Left lobe of liver (tissue), 2 donors: ENCODE measurements at regions not wholly inside any gene's neighbourhood (a gene's known extent, or its start where the extent isn't known, plus 50 kb on each side); places are given as distances from the start of the nearest gene placed in this dataset.
"Not testable (repeated sequence)": the region's sequence is repeated elsewhere in the genome, so short reads cannot be mapped to it uniquely, and the experiment has no call there.

Source experiments
- ATAC-seq: fragments of 200-7000 bp; cut with Tn5 transposase; one replicate; pipeline ENCODE4 v1.9.1; 2020; ENCODE audit warnings: mild to moderate bottlenecking, moderate library complexity
- DNase-seq: peaks from one replicate; pipeline ENCODE4 v3.0.0-alpha.2; 2020; ENCODE audit warnings: low spot score
- donor health status: DM: no; HTN: no; CAD: no; lungs with moderate emphysema.
- donor health status: DM: no; HTN: yes; CAD: no.

DNA sequence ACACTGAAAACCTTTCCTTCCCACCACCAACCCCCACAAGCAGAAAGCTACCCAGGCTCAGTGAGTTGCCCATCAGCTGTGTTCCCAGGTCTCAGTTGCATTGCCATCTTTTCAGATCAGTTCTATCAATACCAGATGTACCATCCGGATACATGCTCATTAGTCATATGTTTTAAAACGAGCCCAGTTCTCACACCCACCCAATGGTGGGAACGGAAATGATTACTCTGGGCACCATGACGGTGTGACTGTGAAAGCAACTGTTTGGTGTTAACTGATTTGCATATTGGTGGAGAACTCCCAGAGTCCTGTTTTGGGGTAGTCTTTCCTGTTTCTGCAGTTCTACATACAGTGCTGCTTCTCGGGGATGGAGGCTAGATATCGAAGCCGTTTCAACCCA is 212.3 kb downstream of the TRIM36 start:
- no peak for DNase-seq
- ATAC-seq, result no peak

DNA sequence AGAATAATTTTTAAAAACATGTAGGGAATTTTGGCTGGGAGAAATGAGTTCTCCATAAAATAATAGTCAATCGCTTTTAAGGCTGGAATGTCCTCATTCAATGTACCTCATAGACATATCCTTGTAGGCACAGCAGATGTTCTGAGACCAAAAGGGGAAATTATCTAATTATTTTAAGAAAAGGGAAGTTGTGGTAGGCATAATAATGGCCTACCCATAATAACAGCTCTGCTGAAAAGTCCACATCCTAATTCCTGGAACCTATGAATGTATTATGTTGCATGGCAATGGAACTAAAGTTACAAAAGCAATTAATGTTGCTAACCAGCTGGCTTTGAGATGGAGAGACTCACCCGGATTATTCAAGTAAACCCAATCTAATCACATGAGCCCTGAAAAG is 216.1 kb downstream of the TRIM36 start:
- DNase-seq (no peak), ATAC-seq (no peak)

DNA sequence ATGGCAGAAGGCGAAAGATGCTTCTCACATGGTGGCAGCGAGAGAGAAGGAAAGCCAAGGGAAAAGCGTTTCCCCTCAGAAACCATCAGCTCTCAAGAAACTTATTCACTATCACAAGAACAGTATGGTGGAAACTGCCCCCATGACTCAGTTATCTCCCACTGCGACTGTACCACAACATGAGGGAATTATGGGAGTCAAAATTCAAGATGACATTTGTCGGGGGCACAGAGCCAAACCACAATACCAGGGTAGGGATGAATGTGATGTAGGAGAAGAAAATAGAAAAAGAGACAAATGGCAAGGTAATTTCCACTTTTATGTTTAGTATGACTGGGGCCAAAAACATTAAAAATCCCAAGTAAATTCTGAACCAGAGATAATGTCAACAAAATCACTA is 216.8 kb downstream of the TRIM36 start:
- DNase-seq (no peak), ATAC-seq (no peak)

DNA sequence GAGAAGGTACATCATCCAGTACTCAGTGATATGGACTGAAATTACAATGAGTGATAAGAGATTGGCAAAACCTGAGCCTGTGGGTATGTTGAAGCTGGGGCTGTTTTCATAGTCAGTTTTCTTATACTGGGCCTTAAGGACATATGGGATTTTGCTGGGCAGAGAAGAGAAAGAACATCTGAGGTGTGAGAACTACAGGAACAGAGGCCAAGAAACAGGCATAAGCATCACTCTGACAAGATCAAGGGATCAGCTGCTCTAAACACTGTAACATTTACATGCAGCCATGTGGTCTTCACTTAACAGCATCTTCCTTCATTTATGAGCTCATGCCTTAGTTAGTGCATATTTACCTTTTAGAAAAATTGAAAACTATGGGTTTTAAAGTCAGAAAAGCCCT is 220.0 kb downstream of the TRIM36 start:
- ATAC-seq (no peak), DNase-seq (no peak)

DNA sequence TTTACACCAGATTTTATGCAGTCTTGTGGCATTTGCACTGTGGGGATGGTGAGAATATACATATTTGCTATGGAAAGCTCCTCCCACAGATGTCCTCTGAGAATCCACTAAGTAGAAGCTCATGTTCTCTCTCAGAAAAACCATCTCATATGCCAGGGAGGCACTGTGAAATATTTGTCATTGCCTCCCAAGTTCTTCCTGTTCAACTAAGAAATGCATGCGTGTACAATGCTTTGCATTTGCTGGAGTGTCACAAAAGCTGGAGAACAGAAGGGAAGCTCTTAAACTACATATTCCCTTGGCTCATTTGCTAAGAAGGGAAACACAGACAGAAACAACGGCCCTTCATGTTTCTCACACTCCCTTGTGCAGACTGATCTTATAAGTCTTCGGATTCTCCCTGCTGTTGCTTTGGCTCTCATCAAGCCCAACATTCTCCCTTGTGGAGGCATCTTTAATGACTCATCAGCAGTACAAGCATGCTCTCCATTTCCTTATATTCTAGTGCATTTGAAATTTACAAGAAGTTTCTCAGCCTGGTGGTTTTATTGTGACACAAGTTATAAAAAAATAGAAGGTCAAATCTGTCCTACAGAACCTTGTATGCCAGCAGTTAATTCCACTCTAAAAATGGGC is 220.6 kb downstream of the TRIM36 start:
- ATAC-seq (no peak), DNase-seq (no peak)

DNA sequence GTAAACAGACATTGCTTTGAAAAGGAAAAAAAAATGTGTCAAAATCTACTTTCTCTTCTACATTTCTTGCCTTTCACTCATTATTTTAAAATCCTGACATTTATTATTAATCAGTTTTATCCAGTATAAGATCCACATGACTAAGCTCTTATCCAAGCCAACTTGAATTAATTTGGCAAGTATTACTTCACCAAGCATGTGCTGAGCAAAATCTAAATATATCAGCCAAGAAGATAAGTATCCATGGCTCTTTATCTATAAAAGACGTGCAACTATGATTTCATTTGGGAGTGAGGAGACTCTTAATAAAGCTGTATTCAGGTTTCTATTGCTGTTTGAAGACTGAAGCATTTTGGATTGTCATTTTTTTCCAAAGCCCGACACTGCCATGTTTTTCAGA is 221.3 kb downstream of the TRIM36 start:
- DNase-seq, result no peak
- ATAC-seq, result no peak

DNA sequence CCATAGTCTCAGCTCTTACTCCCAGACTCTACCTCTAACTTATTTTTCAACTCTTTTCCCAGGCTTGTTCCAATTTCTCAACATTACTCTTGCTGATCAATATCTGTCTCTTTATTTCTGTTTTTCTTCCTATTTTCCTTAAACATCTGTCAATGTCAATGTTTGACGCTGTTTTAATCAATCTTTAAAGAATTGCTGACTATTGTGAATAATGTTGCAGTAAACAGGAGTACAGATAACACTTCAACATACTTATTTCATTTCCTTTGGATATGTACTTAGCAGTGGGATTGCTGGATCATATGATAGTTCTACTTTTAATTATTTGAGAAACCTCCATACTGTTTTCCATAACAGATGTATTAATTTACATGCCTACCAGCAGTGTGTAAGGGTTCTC is 229.0 kb downstream of the TRIM36 start:
- DNase-seq (no peak), ATAC-seq (no peak)

DNA sequence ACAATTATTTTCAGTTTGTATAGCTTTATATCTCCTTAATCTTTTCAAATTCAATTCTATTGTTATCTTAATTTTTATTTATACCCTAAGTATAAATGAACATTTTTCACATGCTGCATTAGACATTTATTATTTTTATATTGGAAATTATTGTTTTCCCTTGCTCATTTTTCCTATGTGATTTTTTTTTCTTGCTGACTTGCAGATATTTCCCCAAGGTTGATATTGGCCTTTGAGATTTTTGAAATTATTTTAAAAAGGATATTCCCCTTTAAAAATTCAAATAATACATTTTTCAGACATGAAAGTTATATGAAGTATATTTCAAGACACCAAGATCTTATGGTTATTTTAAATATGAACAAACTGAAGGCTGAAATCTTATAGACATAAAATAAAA is 234.2 kb downstream of the TRIM36 start:
- no peak for DNase-seq
- no peak for ATAC-seq

DNA sequence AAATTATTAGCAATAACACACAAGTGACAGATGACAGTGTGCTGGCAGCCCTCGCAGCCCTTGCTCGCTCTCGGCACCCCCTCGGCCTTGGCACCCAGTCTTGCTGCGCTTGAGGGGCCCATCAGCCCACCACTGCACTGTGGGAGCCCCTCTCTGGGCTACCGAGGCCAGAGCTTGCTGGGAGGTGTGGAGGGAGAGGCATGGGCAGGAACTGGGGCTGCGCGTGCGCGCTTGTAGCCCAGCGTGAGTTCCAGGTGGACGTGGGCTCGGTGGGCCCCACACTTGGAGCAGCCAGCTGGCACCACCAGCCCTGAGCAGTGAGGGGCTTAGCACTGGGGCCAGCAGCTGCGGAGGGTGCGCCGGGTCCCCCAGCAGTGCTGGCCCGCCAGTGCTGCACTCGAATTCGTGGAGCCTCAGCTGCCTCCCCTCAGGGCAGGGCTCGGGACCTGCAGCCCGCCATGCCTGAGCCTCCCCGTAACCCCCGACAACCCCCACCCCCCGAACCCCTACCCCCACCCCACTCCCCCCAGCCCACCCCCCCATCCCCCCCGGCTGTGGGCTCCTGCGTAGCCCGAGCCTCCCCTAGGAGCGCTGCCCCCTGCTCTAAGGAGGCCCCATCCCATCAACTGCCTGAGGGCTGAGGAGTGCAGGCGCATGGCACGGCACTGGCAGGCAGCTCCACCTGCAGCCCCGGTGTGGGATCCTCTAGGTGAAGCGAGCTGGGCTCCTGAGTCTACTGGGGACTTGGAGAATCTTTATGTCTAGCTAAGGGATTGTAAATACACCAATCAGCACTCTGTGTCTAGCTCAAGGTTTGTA is 240.9 kb downstream of the TRIM36 start:
- ATAC-seq (no peak), DNase-seq (no peak)

DNA sequence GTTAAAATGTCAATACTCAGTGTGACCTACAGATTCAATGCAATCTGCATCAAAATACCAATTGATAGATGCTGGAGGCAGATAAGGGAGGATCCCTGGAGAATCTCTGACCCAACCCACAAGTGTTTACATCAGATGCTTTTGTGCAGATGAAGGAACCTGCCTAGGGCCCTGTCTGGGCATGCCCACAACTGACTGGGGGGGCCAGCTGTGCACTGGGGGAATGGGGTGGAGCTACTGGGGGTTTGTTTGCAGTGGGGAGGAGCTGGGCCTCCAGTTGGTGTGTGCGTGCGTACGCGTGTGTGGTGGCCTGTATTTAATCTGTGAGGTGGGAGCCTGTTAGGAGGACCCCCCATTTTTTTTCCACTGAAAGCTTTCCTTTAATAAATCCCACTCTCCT is 244.9 kb downstream of the TRIM36 start:
- DNase-seq, result no peak
- no peak for ATAC-seq

DNA sequence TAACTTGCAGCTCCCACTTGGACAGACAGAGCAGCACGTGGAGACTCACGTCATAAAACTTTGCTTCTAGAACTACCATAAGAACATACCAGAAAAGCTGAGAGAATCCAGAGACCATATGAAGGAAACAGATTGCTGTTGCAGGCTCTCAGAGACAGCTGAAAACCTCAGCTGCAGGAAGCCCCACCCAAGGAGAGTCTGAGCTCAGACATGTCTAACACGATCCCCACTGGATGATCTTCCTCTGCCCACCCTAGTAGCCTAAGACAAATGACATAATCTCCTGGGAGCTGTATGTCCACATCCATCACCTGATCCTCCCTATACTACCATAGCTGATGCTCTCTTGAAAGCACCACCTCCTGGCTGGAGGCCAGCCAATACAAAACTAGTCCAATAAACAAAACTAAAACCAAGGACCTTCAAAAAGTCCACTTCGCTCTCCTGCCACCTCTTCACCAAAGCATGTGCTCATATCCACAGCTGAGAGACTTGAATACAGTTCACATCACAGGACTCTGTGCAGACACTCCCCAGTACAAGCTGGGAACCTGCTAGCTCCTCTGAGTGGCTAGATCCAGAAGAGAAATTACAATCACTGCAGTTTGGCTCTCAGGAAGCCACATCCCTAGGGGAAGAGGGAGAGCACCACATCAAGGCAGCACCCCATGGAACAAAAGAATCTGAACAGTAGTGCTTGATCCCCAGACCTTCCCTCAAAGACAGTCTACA is 257.4 kb downstream of the TRIM36 start:
- no peak for DNase-seq
- no peak for ATAC-seq

DNA sequence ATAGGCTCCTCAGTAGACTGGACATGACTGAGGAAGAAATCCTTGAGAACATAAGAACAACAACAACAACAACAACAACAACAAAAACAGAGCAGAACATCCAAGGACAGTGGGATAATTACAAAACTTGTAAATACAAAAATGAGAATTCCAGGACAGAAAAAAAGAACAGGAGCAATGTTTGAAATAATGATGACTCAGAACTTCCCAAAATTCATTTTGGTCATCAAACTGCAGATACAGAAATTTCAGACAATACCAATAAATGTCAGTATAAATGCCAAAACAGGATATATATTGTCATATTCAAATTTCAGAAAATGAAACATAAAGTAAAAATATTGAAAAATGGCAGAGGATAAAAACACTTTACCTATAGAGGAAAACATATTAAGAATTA is 259.0 kb downstream of the TRIM36 start:
- ATAC-seq (no peak), DNase-seq (no peak)

DNA sequence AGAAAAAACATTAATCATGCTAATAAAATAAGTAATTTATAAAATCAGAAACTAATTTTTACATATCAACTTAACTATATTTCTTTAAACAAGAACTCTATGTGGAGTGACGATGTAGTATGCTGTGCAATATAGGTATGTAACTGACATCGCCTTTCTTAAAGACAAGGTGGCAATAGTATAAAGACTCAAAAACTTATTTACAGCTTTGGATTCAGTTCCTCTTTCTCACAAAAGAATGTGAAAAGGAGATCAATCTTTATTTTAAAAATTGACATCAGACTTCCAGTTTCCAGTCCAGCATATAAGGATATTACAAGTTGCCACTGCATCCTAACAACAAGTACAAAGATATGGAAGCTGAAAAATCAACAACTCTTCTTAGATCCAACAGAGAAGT is 260.3 kb downstream of the TRIM36 start:
- ATAC-seq (no peak), DNase-seq (no peak)

DNA sequence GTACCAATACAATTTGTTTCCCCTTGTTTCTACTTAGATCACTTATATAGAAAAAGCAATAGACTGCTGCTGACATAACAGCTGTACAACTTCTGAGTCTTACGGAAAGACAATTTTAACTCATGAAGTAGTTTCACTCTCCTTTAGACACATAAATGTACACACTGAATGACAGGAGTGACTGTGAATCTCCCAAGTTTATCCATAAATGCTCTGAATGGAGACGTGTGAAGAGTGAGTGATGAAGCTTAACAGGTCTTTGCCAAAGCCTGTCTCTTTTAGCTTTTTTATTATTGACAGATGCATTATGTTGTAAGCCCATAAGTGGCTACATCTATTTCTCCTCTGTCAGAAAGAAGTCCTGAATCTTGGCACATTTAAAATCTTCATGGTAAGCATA is 265.9 kb downstream of the TRIM36 start:
- DNase-seq, result no peak
- ATAC-seq, result no peak

DNA sequence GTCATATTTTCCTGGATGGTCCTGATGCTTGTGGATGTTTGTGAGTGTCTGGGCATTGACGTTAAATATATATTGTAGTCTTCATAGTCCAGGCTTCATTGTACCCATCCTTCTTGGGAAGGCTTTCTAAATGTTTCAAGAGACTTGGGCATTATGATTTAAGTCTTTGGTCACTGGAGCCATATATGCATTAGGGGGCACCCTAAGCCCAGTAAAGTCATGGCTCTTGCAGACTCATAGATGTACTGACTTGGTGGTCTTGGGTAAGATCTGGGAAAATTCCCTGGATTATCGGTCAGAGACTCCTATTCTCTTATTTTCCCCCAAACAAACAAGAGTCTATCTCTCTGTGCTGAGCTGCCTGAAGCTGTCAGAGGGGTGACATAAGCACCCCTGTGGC is 271.1 kb downstream of the TRIM36 start:
- ATAC-seq, result no peak
- no peak for DNase-seq

DNA sequence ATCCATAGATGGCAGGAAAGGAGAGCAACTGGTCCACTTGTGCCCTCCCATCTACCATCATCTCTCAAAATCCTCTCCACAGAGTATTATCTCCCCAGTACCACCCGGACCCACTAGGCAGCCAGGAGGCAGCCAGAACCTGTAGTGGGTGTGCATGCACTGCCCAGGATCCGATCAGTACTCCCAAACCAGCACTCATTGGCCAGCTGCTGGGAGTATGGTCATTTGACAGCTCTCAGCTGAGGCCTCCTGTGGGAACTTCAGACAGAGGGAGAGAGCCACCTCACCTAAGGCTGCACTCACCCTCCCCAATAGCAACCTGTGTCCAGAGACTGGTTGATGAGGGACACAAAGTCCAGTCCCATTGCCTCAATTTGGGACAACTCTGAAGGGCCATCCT is 286.0 kb downstream of the TRIM36 start:
- ATAC-seq, result no peak

DNA sequence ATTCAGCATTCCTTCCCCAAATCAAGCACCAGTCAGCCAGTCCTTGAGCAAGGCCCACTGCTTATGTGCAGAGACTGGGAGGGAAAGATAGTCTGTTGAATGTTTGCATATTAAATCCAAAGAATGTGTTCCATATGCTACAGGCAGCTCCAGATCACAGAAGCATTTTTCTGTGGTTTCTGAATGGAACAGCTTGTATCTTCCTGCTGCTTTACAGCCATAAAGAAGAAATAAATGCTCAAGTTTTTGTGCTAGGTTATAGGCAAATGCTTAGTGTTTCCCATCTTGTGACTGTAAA is 310.3 kb downstream of the TRIM36 start:
- no peak for DNase-seq
- no peak for ATAC-seq

More for the DNA sequence above, 286.0 kb downstream of the TRIM36 start:
- DNase-seq, result no peak

DNA sequence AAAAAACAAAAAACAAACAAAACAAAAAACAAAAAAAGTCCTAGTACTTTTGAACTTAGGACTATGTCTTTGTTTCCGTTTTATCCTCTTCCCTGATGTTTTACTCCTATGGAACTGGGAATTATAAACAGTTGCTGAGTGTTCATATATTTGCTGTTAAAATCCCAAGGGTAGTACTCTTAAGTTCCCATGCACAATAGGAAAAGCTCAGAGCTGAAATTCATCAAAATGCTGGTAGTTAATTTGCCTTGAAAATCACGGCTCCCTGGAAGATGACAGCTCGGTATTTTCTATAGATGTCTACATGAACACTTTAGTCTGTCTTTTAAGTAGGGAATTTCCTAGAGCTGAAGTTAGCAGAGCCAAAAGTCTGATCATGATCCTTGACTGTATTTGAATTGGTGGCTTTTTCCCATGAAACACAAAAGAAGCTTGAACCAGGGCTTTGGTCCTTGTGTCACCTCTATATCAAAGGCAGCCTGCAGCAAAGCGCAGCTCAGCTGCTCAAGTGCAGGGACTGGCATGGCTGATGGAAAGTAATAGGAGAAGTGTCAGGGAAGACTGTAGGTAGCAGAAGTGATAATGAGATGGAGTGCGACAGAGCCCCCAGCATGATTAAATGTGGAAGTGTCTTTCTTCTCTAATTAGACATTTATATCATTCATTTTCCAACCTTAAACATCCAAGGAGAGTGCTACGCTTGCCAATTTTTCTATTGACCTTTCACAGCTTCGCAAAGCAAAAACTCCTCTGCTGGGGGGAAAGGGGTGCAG is 310.9 kb downstream of the TRIM36 start:
- ATAC-seq, result no peak

DNA sequence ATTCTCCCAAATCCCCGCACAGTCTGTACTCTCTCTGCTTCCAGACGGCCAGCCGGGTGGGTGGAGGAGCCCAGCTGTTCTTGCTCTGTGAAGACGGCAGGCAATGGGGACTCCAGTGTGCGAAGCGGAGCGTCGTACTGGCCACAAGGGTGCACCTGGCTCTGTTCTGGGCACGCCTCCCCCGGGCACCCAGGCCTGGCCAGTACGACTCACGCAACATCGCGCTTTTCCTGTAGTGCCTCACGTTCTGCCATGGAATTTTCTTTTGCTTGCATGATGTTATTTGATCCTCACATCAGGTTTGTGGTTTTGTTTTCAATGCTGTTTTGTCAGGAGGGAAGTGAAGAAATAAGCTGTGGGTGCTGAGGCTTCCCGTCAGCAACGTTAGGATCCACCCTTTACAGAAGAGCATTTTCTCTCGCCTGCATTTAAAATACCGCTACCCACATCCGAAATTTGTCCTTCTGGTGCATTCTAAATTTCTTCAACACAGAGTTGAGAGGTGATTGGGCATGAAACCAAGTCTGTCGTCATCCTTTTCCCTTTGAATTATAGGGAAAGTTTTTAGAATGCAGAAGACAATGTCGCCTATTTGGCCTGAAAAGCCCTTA is 311.7 kb downstream of the TRIM36 start:
- ATAC-seq, result no peak

More for the DNA sequence above, 310.9 kb downstream of the TRIM36 start:
- DNase-seq, result no peak

DNA sequence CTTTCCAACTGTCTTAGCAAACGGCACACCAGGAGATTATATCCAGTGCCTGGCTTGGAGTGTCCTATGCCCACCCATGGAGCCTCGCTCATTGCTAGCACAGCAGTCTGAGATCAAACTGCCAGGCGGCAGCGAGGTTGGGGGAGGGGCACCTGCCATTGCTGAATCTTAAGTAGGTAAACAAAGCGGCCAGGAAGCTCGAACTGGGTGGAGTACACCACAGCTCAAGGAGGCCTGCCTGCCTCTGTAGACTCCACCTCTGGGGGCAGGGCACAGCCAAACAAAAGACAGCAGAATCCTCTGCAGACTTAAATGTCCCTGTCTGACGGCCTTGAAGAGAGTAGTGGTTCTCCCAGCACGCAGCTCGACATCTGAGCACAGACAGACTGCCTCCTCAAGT is 325.0 kb downstream of the TRIM36 start:
- DNase-seq, ATAC-seq: not testable (repeated sequence)

More for the DNA sequence above, 311.7 kb downstream of the TRIM36 start:
- DNase-seq, result no peak

DNA sequence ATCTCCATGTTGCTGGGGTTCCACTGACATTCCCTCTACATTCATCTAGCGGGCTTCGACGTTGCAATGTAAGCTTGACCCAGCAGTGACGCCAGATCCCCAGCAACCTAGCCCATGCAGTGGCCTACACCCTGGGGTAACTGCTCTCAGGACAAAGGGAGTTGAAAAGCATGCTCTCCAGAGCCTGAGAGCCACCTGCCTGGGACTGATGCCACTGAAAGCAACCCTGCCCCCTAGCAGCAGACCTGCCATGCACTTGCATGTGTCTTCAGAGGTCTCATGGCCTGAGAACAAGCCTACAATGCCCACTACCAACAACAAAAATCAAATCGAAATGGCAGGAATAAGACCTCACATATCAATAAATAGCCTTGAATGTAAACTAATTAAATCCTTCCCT is 330.3 kb downstream of the TRIM36 start:
- ATAC-seq (no peak), DNase-seq (no peak)
